GM18907 (cell line): ENCODE measurements at regions not wholly inside any gene's neighbourhood (a gene's known extent, or its start where the extent isn't known, plus 50 kb on each side); places are given as distances from the start of the nearest gene placed in this dataset.
"Not testable (repeated sequence)": the region's sequence is repeated elsewhere in the genome, so short reads cannot be mapped to it uniquely, and the experiment has no call there.

Source experiments
- ATAC-seq: cut with Tn5 transposase; IDR thresholded peaks from one replicate; pipeline ENCODE4 v1.9.1; 2021; ENCODE audit warnings: mild to moderate bottlenecking, moderate library complexity; ENCODE audit not compliant: unreplicated experiment

DNA sequence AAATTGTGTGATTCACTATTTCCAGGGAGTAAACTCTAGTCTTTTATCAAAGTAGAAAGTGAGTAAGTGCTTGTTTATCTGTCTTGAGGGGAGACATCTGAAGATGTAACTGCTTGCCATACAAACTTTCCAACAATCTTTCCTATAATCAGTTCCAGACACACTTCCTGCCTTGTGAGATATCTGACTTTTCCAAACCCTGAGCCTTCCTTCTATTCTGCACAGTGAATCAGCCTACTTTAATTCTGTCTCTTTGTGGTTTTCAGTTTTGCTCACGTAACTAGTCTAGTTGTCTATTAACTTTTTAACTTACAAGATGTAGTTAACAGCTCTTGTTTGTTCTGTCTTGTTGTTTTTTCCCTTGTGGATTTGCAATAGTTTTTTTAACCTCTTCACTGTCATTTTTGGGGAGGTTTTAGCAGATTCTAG is 947.8 kb downstream of the C4orf33 start:
- ATAC-seq = peak; percentile 98

- no peak for ATAC-seq
Measured at GRCh38 chr4:130044788-130045531, 949.0 kb downstream of the C4orf33 start.

DNA sequence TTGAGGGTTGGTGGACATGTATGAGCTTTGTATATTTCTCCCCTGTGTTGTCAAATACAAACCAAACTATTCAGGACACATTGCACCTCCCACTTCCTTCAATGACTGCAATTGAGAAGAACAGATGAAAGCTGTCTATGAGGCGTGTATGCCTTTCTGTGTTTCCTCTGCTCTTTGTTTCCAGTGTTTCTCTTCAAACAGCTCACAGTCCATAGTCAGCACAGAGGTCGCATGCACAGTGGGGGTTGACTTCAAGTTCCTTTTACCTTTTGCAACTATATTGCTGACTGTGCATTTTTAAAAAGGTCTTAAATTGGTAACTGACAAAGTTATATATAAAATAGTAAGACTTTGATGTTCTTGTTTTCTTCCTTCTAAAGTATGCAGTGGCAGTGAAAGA is 957.8 kb downstream of the C4orf33 start:
- ATAC-seq = no peak

DNA sequence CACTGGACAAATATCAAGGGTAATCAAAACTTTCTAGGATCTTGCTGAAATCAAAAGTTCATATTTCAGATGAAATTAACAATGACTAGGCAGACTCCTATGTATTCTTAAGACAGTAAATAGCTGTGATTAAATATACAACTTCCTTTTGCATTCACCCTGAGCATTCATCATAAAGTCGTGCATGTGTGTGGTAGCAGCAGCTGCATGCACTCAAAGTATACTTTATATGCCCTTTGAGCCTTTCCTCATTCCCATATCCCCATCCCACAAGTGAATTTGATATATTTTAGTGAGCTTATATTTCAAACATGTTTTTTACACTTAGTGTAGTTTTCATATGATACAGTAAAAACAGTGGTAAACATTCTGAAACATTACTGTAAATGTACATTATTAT is 959.0 kb downstream of the C4orf33 start:
- no peak for ATAC-seq

- peak; percentile 88 for ATAC-seq
Measured at GRCh38 chr4:130056286-130056685, 960.3 kb downstream of the C4orf33 start.

GRCh38 chr4:130064471-130064870 is 968.5 kb downstream of the C4orf33 start:
- no peak for ATAC-seq

- ATAC-seq = no peak
Measured at GRCh38 chr4:130067419-130067818, 971.5 kb downstream of the C4orf33 start.

DNA sequence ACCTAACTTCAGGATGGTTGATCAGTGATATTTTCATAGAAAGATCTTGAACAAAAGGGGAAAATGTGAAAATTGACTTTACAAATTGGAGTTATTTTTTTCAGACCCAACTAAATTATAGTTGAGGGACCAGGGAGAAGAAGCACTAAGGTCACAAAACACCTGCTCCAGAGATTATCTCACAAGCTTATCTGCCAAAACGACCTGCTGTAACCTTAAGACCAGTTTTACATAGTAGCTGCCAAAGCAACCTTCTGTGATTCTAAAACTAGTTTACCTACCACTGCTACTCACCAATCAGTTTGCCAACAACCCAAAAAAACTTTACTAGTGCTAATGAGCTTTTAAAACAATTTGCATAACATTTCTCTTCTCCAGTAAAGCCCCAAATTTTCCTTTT is 972.1 kb downstream of the C4orf33 start:
- no peak for ATAC-seq

DNA sequence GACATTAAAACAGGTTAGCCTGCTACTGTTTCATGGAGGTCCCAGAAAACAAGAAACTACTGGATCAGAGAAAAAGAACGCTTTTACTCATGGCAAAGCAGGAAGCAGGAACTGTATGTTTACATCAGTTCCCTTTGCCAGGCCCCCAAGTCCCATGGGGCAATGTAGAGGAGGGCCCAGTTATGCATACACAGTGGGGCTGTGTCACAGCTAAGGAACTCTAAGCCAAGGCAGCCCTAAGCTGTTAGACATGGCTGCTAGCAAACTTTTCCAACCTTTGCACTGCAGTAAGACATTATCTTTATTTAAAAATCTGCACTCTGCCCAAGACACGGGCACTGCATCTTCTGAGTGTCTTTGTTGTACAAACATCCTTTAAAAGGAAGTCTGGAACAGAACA is 975.8 kb downstream of the C4orf33 start:
- ATAC-seq = no peak

DNA sequence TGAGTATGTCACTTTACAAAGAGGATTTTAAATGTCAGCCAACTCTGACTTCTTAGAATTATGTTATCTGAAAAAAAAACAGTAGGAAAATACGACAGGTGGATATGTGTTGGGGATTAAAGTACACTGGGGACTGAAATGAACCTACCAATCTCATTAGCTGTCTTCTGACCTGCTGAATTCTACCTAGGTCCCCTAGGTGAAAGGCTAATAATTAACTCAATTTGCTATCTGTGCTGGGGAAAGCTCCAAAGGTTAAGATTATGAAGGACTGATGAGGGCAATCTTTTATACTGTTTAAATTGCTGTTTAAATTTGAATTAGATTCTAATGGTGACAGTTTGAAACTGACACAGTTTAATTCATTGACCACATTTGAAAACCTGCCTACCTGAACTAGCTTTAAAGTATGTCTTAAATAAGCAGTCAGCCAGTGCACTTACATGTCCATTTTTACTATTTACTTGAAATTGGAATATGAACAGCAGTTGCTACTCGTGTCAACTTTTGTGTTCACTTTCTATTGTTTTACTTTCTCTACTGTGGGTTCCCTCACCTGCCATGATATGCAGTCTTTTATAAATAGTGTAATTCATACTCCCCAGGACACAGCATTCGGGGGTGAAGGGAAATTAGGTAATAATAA is 977.3 kb downstream of the C4orf33 start:
- ATAC-seq = no peak

- no peak for ATAC-seq
Measured at GRCh38 chr4:130074096-130074495, 978.1 kb downstream of the C4orf33 start.

DNA sequence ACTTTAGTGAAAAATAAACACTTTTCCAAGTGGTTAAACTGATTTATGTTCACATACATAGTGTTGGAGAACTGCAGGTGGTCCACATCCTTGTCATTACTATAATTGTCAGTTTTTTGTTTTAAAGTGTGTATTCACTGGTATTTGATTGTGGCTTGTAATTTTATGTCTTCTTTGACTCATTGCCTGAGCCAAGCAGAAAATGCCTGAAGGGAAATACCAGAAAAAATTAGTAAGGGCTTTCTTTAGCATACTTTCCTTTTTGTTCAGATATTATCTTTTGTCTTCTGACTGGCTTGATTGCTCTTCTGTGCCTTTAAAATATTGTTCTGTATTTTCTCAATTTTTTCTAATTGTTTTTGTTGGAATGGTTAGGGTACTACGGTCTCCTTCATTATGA is 981.3 kb downstream of the C4orf33 start:
- ATAC-seq = no peak

DNA sequence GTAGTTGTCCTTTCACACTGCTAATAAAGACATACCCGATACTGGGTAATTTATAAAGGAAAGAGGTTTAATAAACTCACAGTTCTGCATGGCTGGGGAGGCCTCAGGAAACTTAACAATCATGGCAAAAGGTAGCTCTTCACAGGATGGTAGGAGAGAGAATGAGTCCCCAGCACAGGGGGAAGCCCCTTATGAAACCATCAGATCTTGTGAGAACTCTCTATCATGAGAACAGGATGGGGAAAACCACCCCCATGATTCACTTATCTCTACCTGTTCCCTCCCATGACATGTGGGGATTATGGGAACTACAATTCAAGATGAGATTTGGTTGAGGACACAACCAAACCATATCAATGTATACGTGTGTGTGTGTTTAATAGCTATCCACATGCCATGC is 983.1 kb downstream of the C4orf33 start:
- not testable (repeated sequence) for ATAC-seq

DNA sequence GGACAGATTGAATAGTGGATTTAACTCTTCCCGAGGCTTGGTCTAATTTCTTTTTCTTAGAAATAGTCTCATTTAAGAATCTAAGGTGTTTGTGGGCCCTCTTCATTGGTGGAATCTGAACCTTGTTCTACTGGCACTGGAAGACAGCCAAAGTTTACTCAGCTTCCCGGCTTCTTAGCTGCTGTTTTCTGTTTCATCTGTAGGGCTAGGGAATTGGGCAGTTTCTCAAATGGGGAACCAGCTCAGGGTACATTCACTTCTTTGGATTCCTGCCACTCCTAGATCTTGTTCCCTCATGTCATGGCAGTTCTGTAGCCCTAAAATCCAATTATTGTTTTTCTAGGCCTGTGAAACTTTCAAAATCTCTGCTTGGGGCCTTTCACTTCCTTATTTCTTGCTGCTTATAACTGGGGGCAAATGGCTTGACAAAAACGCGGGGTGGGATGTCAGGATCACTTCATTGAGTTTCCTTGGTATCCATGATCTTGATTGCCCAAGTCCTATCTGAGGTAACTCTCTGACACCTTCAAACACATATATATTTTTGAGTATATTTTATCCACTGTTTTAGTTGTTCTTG is 985.0 kb downstream of the C4orf33 start:
- ATAC-seq = no peak

DNA sequence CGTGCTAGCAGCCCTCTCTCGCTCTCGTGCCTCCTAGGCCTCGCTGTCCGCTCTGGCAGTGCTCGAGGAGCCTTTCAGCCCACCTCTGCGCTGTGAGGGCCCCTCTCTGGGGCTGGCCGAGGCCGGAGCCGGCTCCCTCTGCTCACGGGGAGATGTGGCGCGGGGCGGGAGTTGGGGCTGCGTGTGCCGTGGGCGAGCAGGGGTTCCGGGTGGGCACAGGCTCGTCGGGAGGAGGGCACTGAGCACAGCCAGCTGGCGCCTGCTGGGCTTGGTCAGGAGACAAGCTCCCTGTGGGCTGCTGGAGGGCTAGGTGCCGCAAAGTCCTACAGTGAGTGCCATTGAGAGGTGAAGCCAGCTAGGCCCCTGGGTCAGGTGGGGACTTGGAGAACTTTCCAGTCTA is 994.5 kb downstream of the C4orf33 start:
- no peak for ATAC-seq

GRCh38 chr4:130092187-130093015 is 996.4 kb downstream of the C4orf33 start:
- no peak for ATAC-seq

- ATAC-seq = no peak
Measured at GRCh38 chr4:130099105-130099504, 1003.2 kb downstream of the C4orf33 start.

DNA sequence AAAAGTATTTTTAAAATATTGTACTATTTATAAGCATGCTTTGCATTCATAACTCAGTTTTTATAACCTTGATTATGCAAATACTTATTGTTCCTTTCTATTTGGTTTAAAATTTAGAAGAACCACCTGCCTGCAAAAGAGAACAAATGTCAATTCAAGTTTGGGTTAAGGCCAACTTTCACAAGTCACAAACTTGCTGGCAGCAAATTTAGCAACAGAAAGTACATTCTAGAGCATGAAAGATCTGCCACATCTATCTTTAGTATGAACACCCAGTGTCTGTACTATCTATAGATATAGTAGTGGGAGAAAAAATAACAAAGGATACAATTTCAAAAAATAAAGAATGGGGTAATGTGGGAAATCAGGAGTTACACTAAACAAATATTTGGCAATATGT is 1014.2 kb downstream of the C4orf33 start:
- no peak for ATAC-seq

DNA sequence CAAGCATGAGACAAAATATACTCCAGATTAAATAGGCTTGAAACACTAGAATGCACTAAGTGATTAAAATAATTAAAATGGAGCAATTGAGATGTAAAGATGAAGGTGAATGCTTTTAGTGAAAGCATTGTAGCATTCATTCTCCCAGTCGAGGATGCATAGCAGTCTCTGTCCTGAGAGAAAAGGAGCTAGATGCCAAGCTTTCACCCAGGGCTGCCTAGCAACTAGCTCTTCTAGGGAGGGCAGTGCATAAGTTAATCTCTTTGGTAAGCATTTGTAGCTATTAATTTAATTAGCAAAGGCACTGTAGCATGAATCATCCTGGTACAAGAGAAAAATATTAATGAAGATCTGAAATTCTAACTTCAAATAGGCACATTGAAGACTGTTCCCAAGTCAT is 1014.8 kb downstream of the C4orf33 start:
- no peak for ATAC-seq

DNA sequence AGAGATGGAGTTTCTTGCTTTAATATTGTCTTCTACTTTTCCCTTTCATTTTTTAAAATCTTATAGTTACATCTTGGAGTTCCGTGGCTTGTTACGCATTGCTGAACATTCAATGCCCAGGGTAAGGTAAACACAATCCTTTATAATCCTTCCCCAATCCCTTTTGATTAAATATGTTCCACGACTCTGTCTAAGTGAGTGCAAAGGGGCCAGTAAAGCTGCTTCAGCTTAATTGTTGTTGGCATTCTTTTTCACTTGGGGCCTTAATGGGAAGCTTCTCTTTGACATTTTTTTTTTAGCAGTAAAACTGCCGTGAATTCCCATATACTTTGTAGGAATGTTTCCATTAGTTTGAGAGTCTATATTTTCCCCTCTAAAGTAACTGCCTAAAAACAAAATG is 1028.1 kb downstream of the C4orf33 start:
- ATAC-seq = no peak

GRCh38 chr4:130125467-130125866 is 1029.5 kb downstream of the C4orf33 start:
- no peak for ATAC-seq
